ENCODE measurements at regions not wholly inside any gene's neighbourhood (a gene's known extent, or its start where the extent isn't known, plus 50 kb on each side); places are given as distances from the start of the nearest gene placed in this dataset.

DNA sequence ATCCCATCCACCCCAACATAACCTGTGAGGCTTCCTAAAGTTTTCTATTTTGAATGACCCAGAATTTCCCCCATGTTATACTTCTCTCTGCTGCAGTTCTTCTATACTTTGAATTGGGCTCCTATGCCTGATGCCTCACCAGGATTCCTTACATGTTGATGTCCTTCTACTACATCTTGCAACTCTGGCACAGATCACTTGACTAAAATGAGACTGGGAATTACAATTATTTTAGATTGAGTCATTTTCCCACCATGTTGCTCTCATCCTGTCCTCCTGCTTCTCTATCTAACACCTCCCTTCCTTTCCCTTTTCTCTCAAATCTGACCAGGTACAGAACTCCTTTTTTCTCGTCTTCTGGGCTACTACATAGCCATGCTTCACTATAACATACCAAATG, 314.0 kb upstream of the KCNJ16 start:
- TF ChIP-seq, protein P1, sequence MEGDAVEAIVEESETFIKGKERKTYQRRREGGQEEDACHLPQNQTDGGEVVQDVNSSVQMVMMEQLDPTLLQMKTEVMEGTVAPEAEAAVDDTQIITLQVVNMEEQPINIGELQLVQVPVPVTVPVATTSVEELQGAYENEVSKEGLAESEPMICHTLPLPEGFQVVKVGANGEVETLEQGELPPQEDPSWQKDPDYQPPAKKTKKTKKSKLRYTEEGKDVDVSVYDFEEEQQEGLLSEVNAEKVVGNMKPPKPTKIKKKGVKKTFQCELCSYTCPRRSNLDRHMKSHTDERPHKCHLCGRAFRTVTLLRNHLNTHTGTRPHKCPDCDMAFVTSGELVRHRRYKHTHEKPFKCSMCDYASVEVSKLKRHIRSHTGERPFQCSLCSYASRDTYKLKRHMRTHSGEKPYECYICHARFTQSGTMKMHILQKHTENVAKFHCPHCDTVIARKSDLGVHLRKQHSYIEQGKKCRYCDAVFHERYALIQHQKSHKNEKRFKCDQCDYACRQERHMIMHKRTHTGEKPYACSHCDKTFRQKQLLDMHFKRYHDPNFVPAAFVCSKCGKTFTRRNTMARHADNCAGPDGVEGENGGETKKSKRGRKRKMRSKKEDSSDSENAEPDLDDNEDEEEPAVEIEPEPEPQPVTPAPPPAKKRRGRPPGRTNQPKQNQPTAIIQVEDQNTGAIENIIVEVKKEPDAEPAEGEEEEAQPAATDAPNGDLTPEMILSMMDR (IDR thresholded peaks at IDR 0.05; ENCODE audit: insufficient read depth, low read length, poor library complexity, severe bottlenecking), result no peak
- TF ChIP-seq EZH2phosphoT487 (conservative IDR thresholded peaks at IDR 0.05; ENCODE audit: low read length), result no peak

All from SU-DHL-6 (cell line).